ENCODE measurements at regions not wholly inside any gene's neighbourhood (a gene's known extent, or its start where the extent isn't known, plus 50 kb on each side); places are given as distances from the start of the nearest gene placed in this dataset.

- no peak for DNase-seq
These were observed 622.5 kb downstream of the PLA2G4A start for GRCh38 chr1:187451238-187451637.

- DNase-seq: no peak
These were observed 625.3 kb downstream of the PLA2G4A start for GRCh38 chr1:187454010-187454409.

GRCh38 chr1:187456446-187456845 is 627.7 kb downstream of the PLA2G4A start:
- no peak for DNase-seq

GRCh38 chr1:187460093-187460492 is 631.3 kb downstream of the PLA2G4A start:
- DNase-seq: no peak

GRCh38 chr1:187464320-187464719 is 635.6 kb downstream of the PLA2G4A start:
- DNase-seq: no peak

- no peak for DNase-seq
These were observed 636.7 kb downstream of the PLA2G4A start for GRCh38 chr1:187465441-187465840.

- no peak for DNase-seq
These were observed 641.1 kb downstream of the PLA2G4A start for GRCh38 chr1:187469836-187470235.

GRCh38 chr1:187471555-187471954 is 642.8 kb downstream of the PLA2G4A start:
- DNase-seq: no peak

GRCh38 chr1:187474336-187474735 is 645.6 kb downstream of the PLA2G4A start:
- DNase-seq: no peak

GRCh38 chr1:187476671-187477070 is 647.9 kb downstream of the PLA2G4A start:
- peak; percentile 10 for DNase-seq

- DNase-seq: no peak
These were observed 648.4 kb downstream of the PLA2G4A start for GRCh38 chr1:187477103-187477502.

- no peak for DNase-seq
These were observed 648.8 kb downstream of the PLA2G4A start for GRCh38 chr1:187477535-187477934.

GRCh38 chr1:187481581-187482148 is 652.9 kb downstream of the PLA2G4A start:
- DNase-seq: no peak

- no peak for DNase-seq
These were observed 661.5 kb downstream of the PLA2G4A start for GRCh38 chr1:187490266-187490665.

GRCh38 chr1:187491082-187491720 is 662.5 kb downstream of the PLA2G4A start:
- DNase-seq: no peak

GRCh38 chr1:187498028-187498427 is 669.3 kb downstream of the PLA2G4A start:
- DNase-seq: no peak

- DNase-seq: no peak
These were observed 676.0 kb downstream of the PLA2G4A start for GRCh38 chr1:187504779-187505178.

- no peak for DNase-seq
These were observed 680.3 kb downstream of the PLA2G4A start for GRCh38 chr1:187509091-187509490.

- no peak for DNase-seq
These were observed 684.4 kb downstream of the PLA2G4A start for GRCh38 chr1:187513190-187513589.

GRCh38 chr1:187514110-187514509 is 685.4 kb downstream of the PLA2G4A start:
- DNase-seq: no peak

- no peak for DNase-seq
These were observed 688.1 kb downstream of the PLA2G4A start for GRCh38 chr1:187516874-187517273.

GRCh38 chr1:187517546-187517945 is 688.8 kb downstream of the PLA2G4A start:
- no peak for DNase-seq

GRCh38 chr1:187527346-187527745 is 698.6 kb downstream of the PLA2G4A start:
- no peak for DNase-seq

GRCh38 chr1:187537936-187538335 is 709.2 kb downstream of the PLA2G4A start:
- no peak for DNase-seq

GRCh38 chr1:187549540-187549939 is 720.8 kb downstream of the PLA2G4A start:
- DNase-seq: no peak

Data from dermis blood vessel endothelial cell (primary cell).